ENCODE measurements at regions not wholly inside any gene's neighbourhood (a gene's known extent, or its start where the extent isn't known, plus 50 kb on each side); places are given as distances from the start of the nearest gene placed in this dataset.

DNA sequence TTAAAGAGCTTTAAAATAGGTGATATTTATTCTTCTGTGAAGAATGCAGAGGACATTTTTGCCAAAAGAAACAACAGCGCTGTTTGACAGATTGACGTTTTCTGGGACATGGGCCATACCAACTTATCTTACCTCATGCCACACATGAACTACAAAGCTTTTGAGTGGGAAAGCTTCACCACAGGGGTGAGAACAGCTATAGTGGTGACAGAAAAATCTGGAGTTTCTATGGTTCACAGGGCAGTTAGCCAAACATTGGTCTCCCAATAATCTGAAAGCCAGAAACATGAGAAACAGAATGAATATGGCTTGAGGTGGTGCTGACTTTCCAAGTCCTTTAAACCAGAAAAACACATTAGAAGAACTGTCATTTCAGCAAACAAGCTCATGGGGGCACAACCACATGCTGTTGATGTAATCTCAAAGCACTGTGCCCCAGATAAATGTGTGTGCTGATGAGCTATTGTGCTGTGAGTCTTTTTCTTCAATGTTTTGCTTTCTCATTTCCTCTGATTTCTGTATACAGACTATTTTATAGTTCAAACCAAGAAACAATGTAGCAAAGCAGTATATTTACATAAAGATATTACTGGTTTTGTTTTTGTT, 905.4 kb downstream of the SLC16A7 start:
- Histone ChIP-seq H2AFZ (ENCODE audit: low read length) (no peak overlapping the region), H3K9me3 (ENCODE audit: control insufficient read depth, insufficient read depth, low read depth, low read length) (no peaks in the 10 kb centered on the region), H3K4me1 (ENCODE audit: control insufficient read depth, extremely low read depth, insufficient read depth, low read length) (no peaks in the 10 kb centered on the region), H3K27me3 (ENCODE audit: control insufficient read depth, insufficient read depth, low read length) (no peaks in the 10 kb centered on the region), H3K4me3 (replicated peaks in 1 of 4; ENCODE audit: control extremely low read depth in 1 of 4, insufficient read depth in 1 of 4, low read depth in 3 of 4, low read length in 4 of 4) (no peak overlapping the region), H3K27ac (ENCODE audit: insufficient read depth, low read length) (no peak overlapping the region), H3K79me2 (ENCODE audit: control insufficient read depth, insufficient read depth, low read length) (no peaks in the 10 kb centered on the region), H3K4me2 (ENCODE audit: extremely low read depth, insufficient read depth, low read length) (no peak overlapping the region), H3K36me3 (ENCODE audit: control insufficient read depth, insufficient read depth, low read length) (no peaks in the 10 kb centered on the region), H4K20me1 (ENCODE audit: control insufficient read depth, extremely low read depth, insufficient read depth, low read length) (no peaks in the 10 kb centered on the region), H3K9ac (ENCODE audit: insufficient read depth, low read length) (no peak overlapping the region)
- peak; percentile 71 to 74 for DNase-seq (ENCODE audit: low read depth in 2 of 2)
- no peak for TF ChIP-seq EZH2 (IDR thresholded peaks at IDR 0.05; ENCODE audit: low read length, missing control alignments)
- TF ChIP-seq, protein P1, sequence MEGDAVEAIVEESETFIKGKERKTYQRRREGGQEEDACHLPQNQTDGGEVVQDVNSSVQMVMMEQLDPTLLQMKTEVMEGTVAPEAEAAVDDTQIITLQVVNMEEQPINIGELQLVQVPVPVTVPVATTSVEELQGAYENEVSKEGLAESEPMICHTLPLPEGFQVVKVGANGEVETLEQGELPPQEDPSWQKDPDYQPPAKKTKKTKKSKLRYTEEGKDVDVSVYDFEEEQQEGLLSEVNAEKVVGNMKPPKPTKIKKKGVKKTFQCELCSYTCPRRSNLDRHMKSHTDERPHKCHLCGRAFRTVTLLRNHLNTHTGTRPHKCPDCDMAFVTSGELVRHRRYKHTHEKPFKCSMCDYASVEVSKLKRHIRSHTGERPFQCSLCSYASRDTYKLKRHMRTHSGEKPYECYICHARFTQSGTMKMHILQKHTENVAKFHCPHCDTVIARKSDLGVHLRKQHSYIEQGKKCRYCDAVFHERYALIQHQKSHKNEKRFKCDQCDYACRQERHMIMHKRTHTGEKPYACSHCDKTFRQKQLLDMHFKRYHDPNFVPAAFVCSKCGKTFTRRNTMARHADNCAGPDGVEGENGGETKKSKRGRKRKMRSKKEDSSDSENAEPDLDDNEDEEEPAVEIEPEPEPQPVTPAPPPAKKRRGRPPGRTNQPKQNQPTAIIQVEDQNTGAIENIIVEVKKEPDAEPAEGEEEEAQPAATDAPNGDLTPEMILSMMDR (conservative IDR thresholded peaks at IDR 0.05 in 1 of 2, IDR thresholded peaks at IDR 0.05 in 1 of 2; ENCODE audit: low read depth in 1 of 2, low read length in 2 of 2), result peak in 1 of 2 donors; percentile 23

DNA sequence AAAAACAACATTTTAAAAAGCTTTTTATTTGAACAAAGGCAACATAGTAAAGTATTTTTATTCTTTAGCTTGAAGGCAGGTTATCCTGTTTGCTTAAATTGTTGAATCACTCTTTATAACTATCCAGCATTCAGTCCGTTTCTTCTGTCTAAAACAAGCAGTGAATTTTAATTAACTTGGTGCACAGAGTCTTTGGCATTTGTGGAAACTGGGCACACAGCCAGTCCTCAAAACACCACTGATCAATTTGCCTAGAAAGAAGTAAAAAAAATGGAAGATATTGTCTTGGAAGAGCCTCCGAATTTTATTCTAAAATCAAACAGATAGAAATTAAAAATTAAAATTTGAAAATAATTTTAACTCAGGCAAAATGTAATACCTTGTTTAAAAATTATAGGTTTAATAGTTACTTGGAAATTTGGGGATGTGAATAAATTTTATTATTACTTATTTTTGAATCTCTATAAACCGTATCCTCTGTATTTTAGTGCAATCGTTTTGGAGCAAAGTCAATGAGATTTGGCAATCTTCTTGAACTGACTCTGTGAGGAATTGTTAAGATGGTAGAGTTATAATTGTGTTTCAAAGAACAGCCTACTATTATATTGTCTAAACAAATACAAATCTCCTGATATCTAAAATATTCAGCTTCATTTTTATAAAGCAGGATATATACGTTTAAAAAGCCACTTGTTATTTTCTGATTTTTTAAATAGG, 927.0 kb downstream of the SLC16A7 start:
- Histone ChIP-seq H3K4me2 (ENCODE audit: extremely low read depth, insufficient read depth, low read length) (no peak overlapping the region), H3K79me2 (ENCODE audit: control insufficient read depth, insufficient read depth, low read length) (no peaks in the 10 kb centered on the region), H3K27me3 (ENCODE audit: control insufficient read depth, insufficient read depth, low read length) (no peaks in the 10 kb centered on the region), H3K9me3 (ENCODE audit: control insufficient read depth, insufficient read depth, low read depth, low read length) (no peaks in the 10 kb centered on the region), H3K4me3 (replicated peaks in 1 of 4; ENCODE audit: control extremely low read depth in 1 of 4, insufficient read depth in 1 of 4, low read depth in 3 of 4, low read length in 4 of 4) (no peak overlapping the region), H3K4me1 (ENCODE audit: control insufficient read depth, extremely low read depth, insufficient read depth, low read length) (no peaks in the 10 kb centered on the region), H4K20me1 (ENCODE audit: control insufficient read depth, extremely low read depth, insufficient read depth, low read length) (no peaks in the 10 kb centered on the region), H2AFZ (ENCODE audit: low read length) (no peak overlapping the region), H3K27ac (ENCODE audit: insufficient read depth, low read length) (no peak overlapping the region), H3K9ac (ENCODE audit: insufficient read depth, low read length) (no peak overlapping the region), H3K36me3 (ENCODE audit: control insufficient read depth, insufficient read depth, low read length) (no peaks in the 10 kb centered on the region)
- TF ChIP-seq, protein P1 (conservative IDR thresholded peaks at IDR 0.05 in 1 of 2, IDR thresholded peaks at IDR 0.05 in 1 of 2; ENCODE audit: low read depth in 1 of 2, low read length in 2 of 2), result no peak
- no peak for TF ChIP-seq EZH2 (IDR thresholded peaks at IDR 0.05; ENCODE audit: low read length, missing control alignments)
- no peak for DNase-seq (ENCODE audit: low read depth in 2 of 2)

DNA sequence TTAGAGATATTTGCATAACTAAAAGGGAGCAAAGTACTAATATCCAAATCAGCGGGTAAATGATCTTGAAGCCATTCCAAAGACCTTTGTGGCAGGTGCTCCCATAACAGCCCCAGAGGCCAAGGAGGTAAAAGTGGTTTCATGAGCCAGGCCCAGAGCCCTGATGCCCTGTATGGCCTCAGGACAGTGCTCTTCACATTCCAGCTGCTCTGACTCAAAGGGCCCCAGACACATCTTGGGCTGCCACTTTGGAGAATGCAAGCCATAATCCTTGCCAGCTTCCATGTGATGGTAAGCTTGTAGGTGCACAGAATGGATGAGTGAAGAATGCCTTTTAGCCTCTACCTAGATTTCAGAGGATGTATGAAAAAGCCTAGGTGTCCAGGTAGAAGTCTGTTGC, 933.4 kb downstream of the SLC16A7 start:
- no peaks in the 10 kb centered on the region for H4K20me1 ChIP-seq (ENCODE audit: control insufficient read depth, extremely low read depth, insufficient read depth, low read length)
- no peak overlapping the region for H3K4me2 ChIP-seq (ENCODE audit: extremely low read depth, insufficient read depth, low read length)
- no peaks in the 10 kb centered on the region for H3K27me3 ChIP-seq (ENCODE audit: control insufficient read depth, insufficient read depth, low read length)
- no peak overlapping the region for H3K27ac ChIP-seq (ENCODE audit: insufficient read depth, low read length)
- H2AFZ ChIP-seq (ENCODE audit: low read length), result no peak overlapping the region
- no peak for TF ChIP-seq EZH2 (IDR thresholded peaks at IDR 0.05; ENCODE audit: low read length, missing control alignments)
- TF ChIP-seq, protein P1 (conservative IDR thresholded peaks at IDR 0.05 in 1 of 2, IDR thresholded peaks at IDR 0.05 in 1 of 2; ENCODE audit: low read depth in 1 of 2, low read length in 2 of 2), result no peak
- H3K36me3 ChIP-seq (ENCODE audit: control insufficient read depth, insufficient read depth, low read length), result no peaks in the 10 kb centered on the region
- H3K4me3 ChIP-seq (replicated peaks in 1 of 4; ENCODE audit: control extremely low read depth in 1 of 4, insufficient read depth in 1 of 4, low read depth in 3 of 4, low read length in 4 of 4), result no peak overlapping the region
- H3K79me2 ChIP-seq (ENCODE audit: control insufficient read depth, insufficient read depth, low read length), result no peaks in the 10 kb centered on the region
- H3K9me3 ChIP-seq (ENCODE audit: control insufficient read depth, insufficient read depth, low read depth, low read length), result no peaks in the 10 kb centered on the region
- no peak for DNase-seq (ENCODE audit: low read depth in 2 of 2)
- H3K9ac ChIP-seq (ENCODE audit: insufficient read depth, low read length), result no peak overlapping the region
- no peaks in the 10 kb centered on the region for H3K4me1 ChIP-seq (ENCODE audit: control insufficient read depth, extremely low read depth, insufficient read depth, low read length)

Data from fibroblast of lung (primary cell).